ENCODE measurements at regions not wholly inside any gene's neighbourhood (a gene's known extent, or its start where the extent isn't known, plus 50 kb on each side); places are given as distances from the start of the nearest gene placed in this dataset.

DNA sequence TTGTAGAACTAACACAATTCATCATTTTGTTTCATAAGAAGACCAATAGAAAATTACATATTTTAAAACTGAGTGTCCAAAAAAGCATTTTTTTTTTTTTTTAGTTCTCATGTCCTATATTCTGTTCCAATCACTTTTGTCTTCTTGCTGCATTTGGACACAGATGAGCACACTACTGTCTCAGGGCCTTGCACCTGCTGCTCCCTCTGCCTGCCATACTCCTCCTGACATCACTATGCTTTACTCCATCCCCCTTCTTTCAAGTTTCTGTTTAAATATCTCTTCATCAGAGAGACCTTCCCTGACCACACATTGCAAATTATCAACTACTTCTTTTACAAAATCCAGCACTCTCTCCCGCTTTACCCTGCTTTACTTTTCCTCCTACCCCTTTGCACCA, 230.7 kb upstream of the GK2 start:
- H3K27me3 ChIP-seq (ENCODE audit: control insufficient read depth, insufficient read depth, low read length) = no peaks in the 10 kb centered on the region
- Mint-ChIP-seq H3K9me3 (peaks cover 2 to 6% of the 10 kb centered on the region in 2 donors), H3K36me3 (peaks cover 5% of the 10 kb centered on the region), H3K27me3 (ENCODE audit: low read depth in 2 of 2) (no peaks in the 10 kb centered on the region), H3K4me3 (no peak overlapping the region), H3K27ac (no peak overlapping the region), H3K4me1 (no peaks in the 10 kb centered on the region)
- H3K4me1 ChIP-seq (ENCODE audit: control insufficient read depth, insufficient read depth, low read length) = no peaks in the 10 kb centered on the region
- intact Hi-C loops (cut with micrococcal nuclease) = no loop called here
- no peaks in the 10 kb centered on the region for H3K36me3 ChIP-seq (ENCODE audit: control insufficient read depth, insufficient read depth, low read length)
- H3K9me3 ChIP-seq (ENCODE audit: control insufficient read depth, insufficient read depth, low read length) = no peaks in the 10 kb centered on the region
- DNase-seq = no peak
- WGBS (ENCODE audit: insufficient coverage) = 94% methylated on average over 1 of the region's 1 CpG
- no peak overlapping the region for H3K4me3 ChIP-seq (ENCODE audit: low read length)
- no peak overlapping the region for H3K27ac ChIP-seq (ENCODE audit: low read length)
- ATAC-seq = no peak
- TF ChIP-seq, protein P1, sequence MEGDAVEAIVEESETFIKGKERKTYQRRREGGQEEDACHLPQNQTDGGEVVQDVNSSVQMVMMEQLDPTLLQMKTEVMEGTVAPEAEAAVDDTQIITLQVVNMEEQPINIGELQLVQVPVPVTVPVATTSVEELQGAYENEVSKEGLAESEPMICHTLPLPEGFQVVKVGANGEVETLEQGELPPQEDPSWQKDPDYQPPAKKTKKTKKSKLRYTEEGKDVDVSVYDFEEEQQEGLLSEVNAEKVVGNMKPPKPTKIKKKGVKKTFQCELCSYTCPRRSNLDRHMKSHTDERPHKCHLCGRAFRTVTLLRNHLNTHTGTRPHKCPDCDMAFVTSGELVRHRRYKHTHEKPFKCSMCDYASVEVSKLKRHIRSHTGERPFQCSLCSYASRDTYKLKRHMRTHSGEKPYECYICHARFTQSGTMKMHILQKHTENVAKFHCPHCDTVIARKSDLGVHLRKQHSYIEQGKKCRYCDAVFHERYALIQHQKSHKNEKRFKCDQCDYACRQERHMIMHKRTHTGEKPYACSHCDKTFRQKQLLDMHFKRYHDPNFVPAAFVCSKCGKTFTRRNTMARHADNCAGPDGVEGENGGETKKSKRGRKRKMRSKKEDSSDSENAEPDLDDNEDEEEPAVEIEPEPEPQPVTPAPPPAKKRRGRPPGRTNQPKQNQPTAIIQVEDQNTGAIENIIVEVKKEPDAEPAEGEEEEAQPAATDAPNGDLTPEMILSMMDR (IDR thresholded peaks at IDR 0.05) = no peak

- Histone ChIP-seq H3K27ac (ENCODE audit: low read length) (no peak overlapping the region), H3K4me3 (ENCODE audit: low read length) (no peak overlapping the region), H3K9me3 (ENCODE audit: control insufficient read depth, insufficient read depth, low read length) (no peaks in the 10 kb centered on the region), H3K36me3 (ENCODE audit: control insufficient read depth, insufficient read depth, low read length) (no peaks in the 10 kb centered on the region), H3K4me1 (ENCODE audit: control insufficient read depth, insufficient read depth, low read length) (no peaks in the 10 kb centered on the region), H3K27me3 (ENCODE audit: control insufficient read depth, insufficient read depth, low read length) (no peaks in the 10 kb centered on the region)
- TF ChIP-seq, protein P1 (IDR thresholded peaks at IDR 0.05) = no peak
- DNase-seq = no peak
- Mint-ChIP-seq H3K9me3 (peaks cover 2 to 6% of the 10 kb centered on the region in 2 donors), H3K36me3 (peaks cover 5% of the 10 kb centered on the region), H3K4me1 (no peaks in the 10 kb centered on the region), H3K27me3 (ENCODE audit: low read depth in 2 of 2) (no peaks in the 10 kb centered on the region), H3K4me3 (no peak overlapping the region), H3K27ac (no peak overlapping the region)
- no peak for ATAC-seq
- 89% methylated on average over 1 of the region's 1 CpG for WGBS (ENCODE audit: insufficient coverage)
- intact Hi-C loops (cut with micrococcal nuclease) = no loop called here
Measured at GRCh38 chr4:79636991-79637390, 229.0 kb upstream of the GK2 start.

GRCh38 chr4:79634111-79634510, 226.1 kb upstream of the GK2 start:
- no peaks in the 10 kb centered on the region for H3K4me1 Mint-ChIP-seq
- H3K9me3 ChIP-seq (ENCODE audit: control insufficient read depth, insufficient read depth, low read length) = no peaks in the 10 kb centered on the region
- no peak overlapping the region for H3K27ac Mint-ChIP-seq
- H3K4me3 Mint-ChIP-seq = no peak overlapping the region
- intact Hi-C loops (cut with micrococcal nuclease) = no loop called here
- ATAC-seq (no peak), DNase-seq (no peak)
- no peaks in the 10 kb centered on the region for H3K27me3 ChIP-seq (ENCODE audit: control insufficient read depth, insufficient read depth, low read length)
- H3K9me3 Mint-ChIP-seq = peaks cover 0 to 3% of the 10 kb centered on the region in 2 donors
- no peaks in the 10 kb centered on the region for H3K27me3 Mint-ChIP-seq (ENCODE audit: low read depth in 2 of 2)
- TF ChIP-seq, protein P1 (IDR thresholded peaks at IDR 0.05) = no peak
- H3K4me3 ChIP-seq (ENCODE audit: low read length) = no peak overlapping the region
- no peaks in the 10 kb centered on the region for H3K36me3 ChIP-seq (ENCODE audit: control insufficient read depth, insufficient read depth, low read length)
- no peaks in the 10 kb centered on the region for H3K36me3 Mint-ChIP-seq
- 88% methylated on average over 9 of the region's 9 CpGs for WGBS (ENCODE audit: insufficient coverage)
- H3K27ac ChIP-seq (ENCODE audit: low read length) = no peak overlapping the region
- no peaks in the 10 kb centered on the region for H3K4me1 ChIP-seq (ENCODE audit: control insufficient read depth, insufficient read depth, low read length)

- TF ChIP-seq, protein P1 (IDR thresholded peaks at IDR 0.05) = no peak
- Mint-ChIP-seq H3K36me3 (no peaks in the 10 kb centered on the region), H3K4me1 (no peaks in the 10 kb centered on the region), H3K4me3 (no peak overlapping the region), H3K27me3 (ENCODE audit: low read depth in 2 of 2) (no peaks in the 10 kb centered on the region), H3K27ac (no peak overlapping the region), H3K9me3 (peaks cover 0 to 3% of the 10 kb centered on the region in 2 donors)
- intact Hi-C loops (cut with micrococcal nuclease) = no loop called here
- Histone ChIP-seq H3K27ac (ENCODE audit: low read length) (no peak overlapping the region), H3K4me3 (ENCODE audit: low read length) (no peak overlapping the region), H3K4me1 (ENCODE audit: control insufficient read depth, insufficient read depth, low read length) (no peaks in the 10 kb centered on the region), H3K36me3 (ENCODE audit: control insufficient read depth, insufficient read depth, low read length) (no peaks in the 10 kb centered on the region), H3K27me3 (ENCODE audit: control insufficient read depth, insufficient read depth, low read length) (no peaks in the 10 kb centered on the region), H3K9me3 (ENCODE audit: control insufficient read depth, insufficient read depth, low read length) (no peaks in the 10 kb centered on the region)
- ATAC-seq (no peak), DNase-seq (no peak)
- 97% methylated on average over 3 of the region's 3 CpGs for WGBS (ENCODE audit: insufficient coverage)
Measured at GRCh38 chr4:79632114-79632513, 224.1 kb upstream of the GK2 start.

Data from natural killer cell (primary cell).